MM.1S (cell line): ENCODE measurements at regions not wholly inside any gene's neighbourhood (a gene's known extent, or its start where the extent isn't known, plus 50 kb on each side); places are given as distances from the start of the nearest gene placed in this dataset.

ENCODE experiments used
- DNase-seq: peaks from one replicate; pipeline ENCODE4 v3.0.0-alpha.2; 2015
- H2AFZ ChIP-seq: fragments of 300-600 bp; sonication (generic); 2 replicates; pipeline ENCODE4 v1.6.0; 2016; ENCODE audit warnings: antibody characterized with exemption, low read length
- H3F3A ChIP-seq: fragments of 300-600 bp; sonication (generic); 2 replicates; pipeline ENCODE4 v1.6.1; 2016; ENCODE audit warnings: mild to moderate bottlenecking, antibody characterized with exemption, low read length, moderate library complexity, mixed read lengths; ENCODE audit not compliant: insufficient read depth
- H3K27ac ChIP-seq: fragments of 300-600 bp; sonication (generic); 2 replicates; pipeline ENCODE4 v1.5.1; 2016; ENCODE audit warnings: mild to moderate bottlenecking, low read length
- H3K27me3 ChIP-seq: fragments of 300-600 bp; sonication (generic); replicated peaks from 2 replicates; pipeline ENCODE4 v1.6.0; 2016; ENCODE audit warnings: low read length; ENCODE audit not compliant: insufficient read depth
- H3K36me3 ChIP-seq: fragments of 300-600 bp; sonication (generic); replicated peaks from 2 replicates; pipeline ENCODE4 v1.6.1; 2016; ENCODE audit warnings: mild to moderate bottlenecking, low read length, mixed read lengths; ENCODE audit not compliant: insufficient read depth
- H3K4me1 ChIP-seq: fragments of 300-600 bp; sonication (generic); 2 replicates; pipeline ENCODE4 v1.6.1; 2016; ENCODE audit warnings: low read length, mixed read lengths
- H3K4me2 ChIP-seq: fragments of 300-600 bp; sonication (generic); 2 replicates; pipeline ENCODE4 v1.6.0; 2016; ENCODE audit warnings: low read depth, low read length
- H3K4me3 ChIP-seq: fragments of 300-600 bp; sonication (generic); 2 replicates; pipeline ENCODE4 v1.5.1; 2016; ENCODE audit warnings: low read length, mixed read lengths
- H3K79me2 ChIP-seq: fragments of 300-600 bp; sonication (generic); 2 replicates; pipeline ENCODE4 v1.6.1; 2016; ENCODE audit warnings: mixed run types, low read length, mixed read lengths
- H3K9ac ChIP-seq: fragments of 300-600 bp; sonication (generic); 2 replicates; pipeline ENCODE4 v1.6.1; 2016; ENCODE audit warnings: low read length, mixed read lengths
- H3K9me2 ChIP-seq: fragments of 300-600 bp; sonication (generic); replicated peaks from 2 replicates; pipeline ENCODE4 v1.6.1; 2016; ENCODE audit warnings: mild to moderate bottlenecking, low read length, mixed read lengths; ENCODE audit not compliant: insufficient read depth
- H3K9me3 ChIP-seq: fragments of 300-600 bp; sonication (generic); replicated peaks from 2 replicates; pipeline ENCODE4 v1.6.1; 2016; ENCODE audit warnings: mild to moderate bottlenecking, low read length, mixed read lengths; ENCODE audit not compliant: insufficient read depth
- H4K20me1 ChIP-seq: fragments of 300-600 bp; sonication (generic); 2 replicates; pipeline ENCODE4 v1.6.1; 2016; ENCODE audit warnings: mild to moderate bottlenecking, low read length, moderate library complexity, mixed read lengths; ENCODE audit not compliant: insufficient read depth
- CTCF ChIP-seq: fragments of 300-600 bp; sonication (generic); IDR thresholded peaks from 2 replicates; pipeline ENCODE4 v1.5.1; 2016; ENCODE audit warnings: antibody characterized with exemption, low read length, mixed read lengths
- EZH2 ChIP-seq: fragments of 300-600 bp; sonication (generic); optimal IDR thresholded peaks from 2 replicates; pipeline ENCODE3; 2017; ENCODE audit warnings: low read depth, mild to moderate bottlenecking, antibody characterized with exemption, low read length, mixed read lengths
- EZH2phosphoT487 ChIP-seq: fragments of 300-600 bp; sonication (generic); IDR thresholded peaks from 2 replicates; pipeline ENCODE4 v1.6.1; 2018; ENCODE audit warnings: antibody characterized with exemption, low read length

GRCh38 chr7:41167836-41168235 lies 535.1 kb downstream of the INHBA start:
- no peaks in the 10 kb centered on the region for H3K9me2 ChIP-seq
- H3K4me2 ChIP-seq, result no peak overlapping the region
- no peak overlapping the region for H2AFZ ChIP-seq
- no peaks in the 10 kb centered on the region for H4K20me1 ChIP-seq
- no peak overlapping the region for H3K27ac ChIP-seq
- no peak for DNase-seq
- no peaks in the 10 kb centered on the region for H3K4me1 ChIP-seq
- H3K9me3 ChIP-seq, result no peaks in the 10 kb centered on the region
- no peaks in the 10 kb centered on the region for H3K36me3 ChIP-seq
- H3K79me2 ChIP-seq, result no peaks in the 10 kb centered on the region
- H3F3A ChIP-seq, result no peaks in the 10 kb centered on the region
- no peak overlapping the region for H3K4me3 ChIP-seq
- no peak overlapping the region for H3K9ac ChIP-seq
- TF ChIP-seq EZH2phosphoT487 (no peak), EZH2 (no peak), CTCF (no peak)
- H3K27me3 ChIP-seq, result no peaks in the 10 kb centered on the region

GRCh38 chr7:41164440-41164839 lies 538.5 kb downstream of the INHBA start:
- Histone ChIP-seq H3K4me2 (no peak overlapping the region), H3K4me3 (no peak overlapping the region), H3K9me3 (no peaks in the 10 kb centered on the region), H3K9me2 (no peaks in the 10 kb centered on the region), H3K79me2 (no peaks in the 10 kb centered on the region), H3K36me3 (no peaks in the 10 kb centered on the region), H3K9ac (no peak overlapping the region), H3F3A (no peaks in the 10 kb centered on the region), H2AFZ (no peak overlapping the region), H3K27ac (no peak overlapping the region), H4K20me1 (no peaks in the 10 kb centered on the region), H3K27me3 (no peaks in the 10 kb centered on the region), H3K4me1 (no peaks in the 10 kb centered on the region)
- TF ChIP-seq EZH2, result no peak
- no peak for TF ChIP-seq CTCF
- TF ChIP-seq EZH2phosphoT487, result no peak
- DNase-seq, result no peak

GRCh38 chr7:41163991-41164390 lies 538.9 kb downstream of the INHBA start:
- no peaks in the 10 kb centered on the region for H3K36me3 ChIP-seq
- H3K79me2 ChIP-seq, result no peaks in the 10 kb centered on the region
- H4K20me1 ChIP-seq, result no peaks in the 10 kb centered on the region
- no peak for TF ChIP-seq EZH2
- H3K4me2 ChIP-seq, result no peak overlapping the region
- H3K9ac ChIP-seq, result no peak overlapping the region
- no peak overlapping the region for H2AFZ ChIP-seq
- H3K27me3 ChIP-seq, result no peaks in the 10 kb centered on the region
- no peak overlapping the region for H3K27ac ChIP-seq
- H3K9me2 ChIP-seq, result no peaks in the 10 kb centered on the region
- no peaks in the 10 kb centered on the region for H3K4me1 ChIP-seq
- DNase-seq, result no peak
- H3K4me3 ChIP-seq, result no peak overlapping the region
- no peaks in the 10 kb centered on the region for H3F3A ChIP-seq
- H3K9me3 ChIP-seq, result no peaks in the 10 kb centered on the region

GRCh38 chr7:41162612-41163011 lies 540.3 kb downstream of the INHBA start:
- Histone ChIP-seq H3K4me3 (no peak overlapping the region), H2AFZ (no peak overlapping the region), H3K9ac (no peak overlapping the region), H3F3A (no peaks in the 10 kb centered on the region), H3K9me2 (no peaks in the 10 kb centered on the region), H3K4me1 (no peaks in the 10 kb centered on the region), H3K27me3 (no peaks in the 10 kb centered on the region), H3K4me2 (no peak overlapping the region), H3K36me3 (no peaks in the 10 kb centered on the region), H3K9me3 (no peaks in the 10 kb centered on the region), H3K79me2 (no peaks in the 10 kb centered on the region), H4K20me1 (no peaks in the 10 kb centered on the region), H3K27ac (no peak overlapping the region)
- no peak for DNase-seq
- TF ChIP-seq EZH2 (no peak), CTCF (no peak), EZH2phosphoT487 (no peak)
